Testis (tissue), 2 donors: ENCODE measurements at regions not wholly inside any gene's neighbourhood (a gene's known extent, or its start where the extent isn't known, plus 50 kb on each side); places are given as distances from the start of the nearest gene placed in this dataset.

Source experiments
- POLR2A ChIP-seq: fragments of 450-650 bp; IDR thresholded peaks from one replicate; pipeline ENCODE4 v1.6.1; 2017; ENCODE audit warnings: antibody characterized with exemption, mild to moderate bottlenecking, moderate library complexity
- TF ChIP-seq, protein P1 (sequence below), 3 experiments: fragments of 450-650 bp in 2 of 3; fragments of 200-600 bp in 1 of 3; sonication (generic) in 1 of 3; IDR thresholded peaks; one replicate each; pipeline ENCODE4 v1.5.1; 2016 to 2019; ENCODE audit warnings: antibody characterized with exemption in 3 of 3, mild to moderate bottlenecking in 2 of 3, moderate library complexity in 1 of 3

- TF ChIP-seq, protein P1, sequence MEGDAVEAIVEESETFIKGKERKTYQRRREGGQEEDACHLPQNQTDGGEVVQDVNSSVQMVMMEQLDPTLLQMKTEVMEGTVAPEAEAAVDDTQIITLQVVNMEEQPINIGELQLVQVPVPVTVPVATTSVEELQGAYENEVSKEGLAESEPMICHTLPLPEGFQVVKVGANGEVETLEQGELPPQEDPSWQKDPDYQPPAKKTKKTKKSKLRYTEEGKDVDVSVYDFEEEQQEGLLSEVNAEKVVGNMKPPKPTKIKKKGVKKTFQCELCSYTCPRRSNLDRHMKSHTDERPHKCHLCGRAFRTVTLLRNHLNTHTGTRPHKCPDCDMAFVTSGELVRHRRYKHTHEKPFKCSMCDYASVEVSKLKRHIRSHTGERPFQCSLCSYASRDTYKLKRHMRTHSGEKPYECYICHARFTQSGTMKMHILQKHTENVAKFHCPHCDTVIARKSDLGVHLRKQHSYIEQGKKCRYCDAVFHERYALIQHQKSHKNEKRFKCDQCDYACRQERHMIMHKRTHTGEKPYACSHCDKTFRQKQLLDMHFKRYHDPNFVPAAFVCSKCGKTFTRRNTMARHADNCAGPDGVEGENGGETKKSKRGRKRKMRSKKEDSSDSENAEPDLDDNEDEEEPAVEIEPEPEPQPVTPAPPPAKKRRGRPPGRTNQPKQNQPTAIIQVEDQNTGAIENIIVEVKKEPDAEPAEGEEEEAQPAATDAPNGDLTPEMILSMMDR (IDR thresholded peaks at IDR 0.05), result no peak
- no peak for TF ChIP-seq POLR2A
These were observed 62.2 kb upstream of the FAM241A start for GRCh38 chr4:112082954-112083586.
